ENCODE measurements at regions not wholly inside any gene's neighbourhood (a gene's known extent, or its start where the extent isn't known, plus 50 kb on each side); places are given as distances from the start of the nearest gene placed in this dataset.

- no peak for TF ChIP-seq EZH2 (IDR thresholded peaks at IDR 0.05)
- no peak for TF ChIP-seq POLR2AphosphoS5 (IDR thresholded peaks at IDR 0.05; ENCODE audit: borderline replicate concordance, low read depth, low read length)
- no peak for TF ChIP-seq FOXP2 (optimal IDR thresholded peaks at IDR 0.05; ENCODE audit: control extremely low read depth, extremely low read length, insufficient read depth)
These were observed 179.3 kb upstream of the RIMS1 start for GRCh38 chr6:71707059-71707458.
